GM21717 (cell line): ENCODE measurements at regions not wholly inside any gene's neighbourhood (a gene's known extent, or its start where the extent isn't known, plus 50 kb on each side); places are given as distances from the start of the nearest gene placed in this dataset.
A peak's percentile ranks its signal among the peaks of the same experiment; 100 is the strongest.
"Not testable (repeated sequence)": the region's sequence is repeated elsewhere in the genome, so short reads cannot be mapped to it uniquely, and the experiment has no call there.

Source experiments
- ATAC-seq: cut with Tn5 transposase; IDR thresholded peaks from one replicate; pipeline ENCODE4 v1.9.1; 2021; ENCODE audit warnings: mild to moderate bottlenecking, moderate library complexity; ENCODE audit not compliant: unreplicated experiment

DNA sequence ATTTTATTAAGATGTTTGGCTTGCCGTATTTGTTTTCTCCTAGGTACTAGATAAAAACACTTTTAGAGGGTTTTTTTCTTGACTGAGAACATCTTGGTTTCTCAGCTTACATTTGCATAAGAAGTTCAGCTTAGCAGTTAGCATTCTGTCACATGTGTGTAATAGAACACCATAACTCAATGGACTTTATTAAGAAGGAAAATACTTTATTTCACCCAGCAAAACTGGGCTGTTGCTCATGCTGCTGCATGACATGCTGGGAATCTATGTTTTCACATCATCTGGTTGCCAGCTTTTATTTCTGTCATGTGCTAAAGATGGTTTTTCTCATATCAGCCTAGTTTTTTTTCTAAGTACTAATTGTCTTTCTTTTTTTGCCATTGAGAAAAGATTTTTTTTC lies 144.6 kb downstream of the UTRN start:
- ATAC-seq: no peak

DNA sequence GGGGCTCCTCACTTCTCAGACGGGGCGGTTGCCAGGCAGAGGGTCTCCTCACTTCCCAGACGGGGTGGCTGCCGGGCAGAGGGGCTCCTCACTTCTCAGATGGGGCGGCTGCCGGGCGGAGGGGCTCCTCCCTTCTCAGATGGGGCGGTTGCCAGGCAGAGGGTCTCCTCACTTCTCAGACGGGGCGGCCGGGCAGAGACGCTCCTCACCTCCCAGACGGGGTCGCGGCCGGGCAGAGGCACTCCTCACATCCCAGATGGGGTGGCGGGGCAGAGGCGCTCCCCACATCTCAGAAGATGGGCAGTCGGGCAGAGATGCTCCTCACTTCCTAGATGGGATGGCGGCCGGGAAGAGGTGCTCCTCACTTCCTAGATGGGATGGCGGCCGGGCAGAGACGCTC lies 148.3 kb downstream of the UTRN start:
- ATAC-seq: not testable (repeated sequence)

DNA sequence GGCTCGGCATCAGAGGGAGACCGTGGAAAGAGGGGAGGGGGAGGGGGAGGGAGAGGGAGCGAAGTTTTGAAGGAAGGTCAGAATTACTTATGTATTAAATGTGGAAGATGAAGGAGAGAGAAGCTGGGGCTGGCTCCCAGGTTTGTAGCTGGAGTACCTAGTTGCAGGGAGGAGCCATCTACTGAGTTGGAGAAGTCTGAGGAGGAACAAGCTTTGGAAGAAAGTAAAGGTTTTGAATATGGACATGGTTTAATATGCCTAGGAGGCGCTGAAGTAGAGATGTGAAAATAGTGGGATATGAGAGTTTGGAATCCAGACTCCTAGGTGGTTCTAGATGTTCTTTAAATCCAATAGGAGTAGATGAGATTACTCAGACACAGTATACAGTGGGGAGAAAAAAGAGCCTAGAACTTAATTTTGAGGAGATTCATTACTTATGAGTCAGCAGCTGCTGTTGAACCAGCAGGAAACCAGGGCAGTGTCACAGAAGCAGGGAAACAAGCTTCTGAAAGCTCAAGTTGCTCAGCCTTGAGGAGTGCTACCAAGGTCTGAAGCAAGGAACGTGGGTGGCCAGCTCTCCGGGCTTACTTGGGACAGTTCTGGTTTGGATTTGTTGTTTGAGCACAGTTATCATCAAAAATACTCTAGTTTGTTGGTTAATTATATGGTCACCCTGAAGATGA lies 149.3 kb downstream of the UTRN start:
- no peak for ATAC-seq

DNA sequence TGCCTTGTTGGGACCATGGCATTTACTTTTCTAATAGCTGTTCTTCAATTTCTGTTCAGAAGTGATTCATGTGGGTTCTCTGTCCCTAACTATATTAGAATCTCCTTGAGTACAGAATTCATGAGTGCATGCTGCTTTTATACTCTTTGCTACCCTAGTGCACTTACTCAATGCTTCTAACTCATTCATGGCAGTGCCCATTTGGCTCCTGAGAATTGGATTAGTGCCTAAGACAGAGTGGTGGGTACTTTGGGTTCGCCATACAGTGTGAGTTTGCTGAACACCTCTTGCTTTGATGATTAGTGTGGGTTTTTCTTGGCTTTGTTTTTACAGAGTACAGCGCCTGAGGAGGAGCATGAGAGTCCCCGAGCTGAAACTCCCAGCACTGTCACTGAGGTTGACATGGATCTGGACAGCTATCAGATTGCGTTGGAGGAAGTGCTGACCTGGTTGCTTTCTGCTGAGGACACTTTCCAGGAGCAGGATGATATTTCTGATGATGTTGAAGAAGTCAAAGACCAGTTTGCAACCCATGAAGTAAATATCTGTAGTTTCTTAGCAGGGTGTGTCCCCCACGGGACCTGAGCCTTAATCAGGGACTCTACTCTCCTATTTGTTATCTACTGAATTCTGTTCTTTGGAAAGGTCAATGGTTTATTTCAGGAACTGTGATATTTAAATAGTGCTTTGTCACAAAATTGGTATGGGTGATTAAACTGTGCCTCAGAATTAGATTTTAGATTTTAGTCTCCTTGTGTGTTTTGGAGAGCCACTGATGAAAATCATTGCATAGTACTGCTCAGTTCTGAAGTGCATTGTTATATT lies 150.7 kb downstream of the UTRN start:
- ATAC-seq: no peak

DNA sequence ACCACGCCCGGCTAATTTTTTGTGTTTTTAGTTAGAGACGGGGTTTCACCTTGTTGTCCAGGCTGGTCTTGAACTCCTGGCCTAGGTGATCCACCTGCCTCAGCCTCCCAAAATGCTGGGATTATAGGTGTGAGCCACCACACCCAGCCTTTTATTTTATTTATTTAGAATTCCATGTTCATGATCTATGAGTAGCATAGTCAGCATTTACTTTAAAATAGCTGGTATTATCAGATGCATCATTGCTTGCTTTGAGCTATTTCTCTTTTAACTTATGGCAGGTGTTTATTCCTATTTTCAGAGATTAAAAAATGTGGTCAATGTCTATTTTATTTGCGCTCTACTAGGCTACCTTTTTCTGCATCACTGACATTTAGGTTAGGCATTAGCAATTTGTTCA lies 152.0 kb downstream of the UTRN start:
- ATAC-seq: no peak

DNA sequence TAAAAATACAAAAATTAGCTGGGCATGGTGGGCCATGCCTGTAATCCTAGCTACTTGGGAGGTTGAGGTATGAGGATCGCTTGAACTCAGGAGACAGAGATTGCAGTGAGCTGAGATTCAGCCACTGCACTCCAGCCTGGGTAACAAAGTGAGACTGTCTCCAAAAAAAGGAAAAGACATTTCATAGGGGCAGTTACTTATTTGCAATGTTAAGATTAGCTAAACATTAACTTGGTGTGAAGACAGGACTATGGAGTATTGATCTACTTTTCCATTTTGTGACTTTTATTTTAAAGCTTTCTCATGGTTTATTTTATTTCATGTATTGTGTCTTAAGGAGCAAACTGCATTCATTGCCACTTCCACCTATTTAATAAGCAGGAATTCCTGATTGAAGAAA lies 153.0 kb downstream of the UTRN start:
- no peak for ATAC-seq

DNA sequence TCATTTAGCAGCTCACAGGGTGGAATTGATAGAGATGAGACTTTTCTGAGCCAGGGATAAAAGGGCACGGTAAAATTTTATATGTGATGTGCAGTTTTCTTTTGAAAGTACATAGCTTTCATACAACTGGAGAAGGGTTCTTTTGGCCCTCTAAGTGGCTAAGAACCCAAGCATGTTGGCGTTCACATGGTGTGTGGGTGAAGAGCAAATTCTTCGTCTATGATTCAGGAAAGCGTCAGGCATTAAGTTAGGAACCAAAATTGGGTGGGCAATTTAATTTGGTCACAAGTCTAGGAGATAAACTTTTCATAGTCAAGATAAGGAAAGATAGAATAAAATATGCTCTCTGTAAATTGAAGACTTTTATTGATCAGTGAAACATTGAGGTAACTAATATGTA lies 153.9 kb downstream of the UTRN start:
- no peak for ATAC-seq

DNA sequence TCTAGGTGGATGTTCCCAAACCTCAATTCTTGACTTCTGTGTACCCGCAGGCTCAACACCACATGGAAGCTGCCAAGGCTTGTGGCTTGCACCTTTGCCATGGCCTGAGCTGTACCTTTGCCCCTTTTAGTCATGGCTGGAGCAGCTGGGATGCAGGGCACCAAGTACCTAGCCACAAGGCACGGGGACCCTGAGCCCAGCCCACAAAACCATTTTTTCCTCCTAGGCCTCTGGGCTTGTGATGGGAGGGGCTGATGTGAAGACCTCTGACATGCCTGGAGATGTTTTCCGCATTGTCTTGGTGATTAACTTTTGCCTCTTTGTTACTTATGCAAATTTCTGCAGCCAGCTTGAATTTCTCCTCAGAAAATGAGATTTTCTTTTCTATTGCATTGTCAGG lies 156.7 kb downstream of the UTRN start:
- ATAC-seq: not testable (repeated sequence)

DNA sequence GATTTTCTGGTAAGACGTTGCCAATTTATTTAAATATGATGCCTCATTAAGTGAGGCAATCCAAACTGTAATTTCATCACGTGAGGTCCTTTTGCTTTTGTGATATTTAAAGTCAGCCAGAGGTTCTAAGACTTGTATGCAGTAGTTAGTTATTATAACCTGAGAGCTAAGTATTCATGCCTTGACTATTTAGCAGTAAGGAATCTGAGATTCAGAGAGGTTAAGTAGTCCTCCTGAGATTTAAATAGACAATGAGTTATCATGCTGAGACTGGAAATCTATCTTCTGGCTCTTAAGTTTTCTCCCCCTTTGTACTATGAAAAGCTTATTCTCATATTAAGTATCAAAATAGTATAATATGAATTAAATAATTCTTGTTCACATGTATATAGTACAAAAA lies 158.0 kb downstream of the UTRN start:
- no peak for ATAC-seq

DNA sequence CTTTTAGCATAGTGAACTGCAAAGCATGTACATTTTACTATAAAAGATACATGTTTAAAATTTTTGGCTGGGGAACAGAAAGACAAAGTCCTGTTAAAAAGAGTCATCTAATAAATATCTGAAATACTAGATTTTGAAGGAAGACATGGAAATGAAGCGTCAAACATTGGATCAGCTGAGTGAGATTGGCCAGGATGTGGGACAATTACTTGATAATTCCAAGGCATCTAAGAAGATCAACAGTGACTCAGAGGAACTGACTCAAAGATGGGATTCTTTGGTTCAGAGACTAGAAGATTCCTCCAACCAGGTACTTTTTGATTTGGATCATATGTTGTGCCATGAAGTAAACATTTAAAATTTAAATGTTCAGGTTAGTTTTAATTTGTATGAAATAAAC lies 162.3 kb downstream of the UTRN start:
- ATAC-seq: no peak

DNA sequence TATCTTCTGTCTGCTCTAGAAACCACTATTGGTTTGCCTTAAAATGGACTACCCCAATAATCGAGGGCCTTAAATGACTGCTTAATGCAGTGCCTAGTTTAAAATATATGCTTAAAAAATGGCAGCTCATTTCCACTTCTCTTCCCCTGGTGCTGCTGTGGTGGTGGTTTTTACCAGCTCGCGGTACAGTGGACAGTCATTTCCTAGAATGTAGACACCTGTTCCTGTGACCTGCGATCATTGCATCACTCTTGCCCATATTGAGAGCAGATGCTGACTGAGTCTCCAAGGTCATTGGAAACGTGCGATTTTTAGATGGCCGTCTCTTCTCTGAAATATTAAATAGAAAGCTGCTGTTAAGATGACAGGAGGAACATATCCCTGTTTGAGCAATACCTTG lies 164.1 kb downstream of the UTRN start:
- no peak for ATAC-seq

DNA sequence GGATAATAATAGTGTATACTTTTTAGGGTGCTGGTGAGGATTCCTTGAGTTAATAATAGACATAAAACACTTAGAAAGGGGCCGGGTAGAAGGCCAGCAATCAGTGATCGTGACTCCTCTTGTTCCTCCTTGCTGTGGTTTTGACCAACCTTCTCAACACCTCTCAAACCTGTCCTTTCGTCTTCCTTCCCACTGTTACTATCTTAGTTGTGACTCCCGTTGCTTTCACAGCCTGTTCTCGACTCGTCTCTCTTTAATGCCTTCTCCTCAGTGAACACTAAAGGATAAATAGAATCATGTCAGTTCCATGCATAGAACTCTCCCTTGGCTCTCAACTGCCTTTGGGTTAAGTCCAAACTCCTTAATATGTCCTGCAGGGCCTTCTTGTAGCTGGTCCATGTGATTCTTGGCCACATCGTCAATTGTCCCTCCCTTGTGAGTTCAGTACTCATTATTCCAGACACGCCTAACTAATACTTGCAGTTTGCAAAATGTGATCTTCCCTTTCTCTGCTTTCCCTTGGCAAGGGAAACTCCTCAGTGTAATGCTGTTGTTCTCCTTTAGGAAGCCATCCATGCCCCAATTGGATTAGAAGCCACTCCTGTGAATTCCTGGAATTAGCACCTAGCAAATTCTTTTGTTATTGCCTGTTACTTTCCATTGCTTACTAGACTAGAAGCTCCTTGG lies 164.9 kb downstream of the UTRN start:
- no peak for ATAC-seq

DNA sequence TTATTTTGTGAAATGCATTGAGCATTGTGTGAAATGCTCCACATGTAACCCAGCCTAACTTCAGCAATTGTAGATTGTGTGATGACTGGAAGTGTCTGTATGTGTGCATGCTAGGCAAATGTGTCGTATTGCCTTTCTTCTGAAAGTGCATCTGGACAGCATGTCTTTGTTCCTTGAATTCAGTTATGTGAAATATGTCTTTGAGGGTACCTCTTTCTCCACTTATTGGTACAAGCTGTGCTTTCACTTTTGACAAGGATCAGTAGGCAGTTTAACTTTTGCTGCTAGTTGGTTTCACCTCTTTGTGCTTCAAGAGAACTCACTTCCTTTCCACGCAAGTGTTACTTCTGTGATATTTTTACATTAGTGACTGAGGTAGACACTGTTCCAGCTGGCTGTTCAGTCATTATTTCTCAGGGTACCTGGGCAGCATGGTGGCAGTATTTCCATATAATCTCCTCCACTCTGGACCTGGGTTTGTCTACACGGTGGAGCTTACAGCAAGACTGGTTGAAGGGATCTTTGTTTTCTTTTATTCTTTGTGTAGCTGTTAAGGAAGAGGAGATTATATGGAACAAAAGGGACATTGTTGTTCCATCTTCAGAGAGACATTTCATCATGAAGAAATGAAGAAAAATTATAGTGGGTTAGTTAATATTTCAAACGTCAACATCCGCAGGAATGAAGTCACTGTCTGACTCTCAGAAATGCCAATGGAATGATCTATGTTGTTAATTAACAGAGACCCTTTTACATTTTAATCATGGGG lies 175.4 kb downstream of the UTRN start:
- ATAC-seq: peak; percentile 94

DNA sequence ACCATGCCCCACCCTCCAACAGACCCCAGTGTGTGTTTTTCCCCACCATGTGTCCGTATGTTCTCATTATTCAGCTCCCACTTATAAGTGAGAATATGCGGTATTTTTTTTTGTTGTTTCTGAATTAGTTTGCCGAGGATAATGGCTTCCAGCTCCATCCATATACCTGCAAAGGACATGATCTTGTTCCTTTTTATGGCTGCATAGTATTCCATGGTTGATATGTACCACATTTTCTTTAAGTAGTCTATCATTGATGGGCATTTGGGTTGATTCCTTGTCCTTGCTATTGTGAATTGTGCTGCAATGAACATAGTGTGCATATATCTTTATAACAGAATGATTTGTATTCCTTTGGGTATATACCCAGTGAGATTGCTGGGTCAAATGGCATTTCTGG lies 176.9 kb downstream of the UTRN start:
- ATAC-seq: no peak

DNA sequence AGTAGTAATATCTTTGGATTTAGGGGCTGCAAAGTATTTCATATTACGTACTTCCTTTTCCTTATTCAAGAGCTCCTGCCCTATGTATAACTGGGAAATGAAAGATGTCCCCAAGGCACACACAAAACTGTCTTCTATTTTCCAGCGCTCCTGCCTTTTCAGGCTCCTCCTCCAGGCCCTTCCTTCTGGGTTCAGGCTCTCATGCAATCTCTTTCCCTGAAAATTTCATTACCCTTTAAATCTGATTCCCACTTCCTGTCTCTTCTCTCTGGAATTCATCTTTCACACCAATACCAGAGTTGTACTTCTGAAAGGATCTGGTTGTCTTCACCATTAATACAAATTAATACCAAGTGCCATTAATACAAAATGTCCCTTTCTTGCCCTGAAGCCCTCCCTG lies 181.6 kb downstream of the UTRN start:
- no peak for ATAC-seq

DNA sequence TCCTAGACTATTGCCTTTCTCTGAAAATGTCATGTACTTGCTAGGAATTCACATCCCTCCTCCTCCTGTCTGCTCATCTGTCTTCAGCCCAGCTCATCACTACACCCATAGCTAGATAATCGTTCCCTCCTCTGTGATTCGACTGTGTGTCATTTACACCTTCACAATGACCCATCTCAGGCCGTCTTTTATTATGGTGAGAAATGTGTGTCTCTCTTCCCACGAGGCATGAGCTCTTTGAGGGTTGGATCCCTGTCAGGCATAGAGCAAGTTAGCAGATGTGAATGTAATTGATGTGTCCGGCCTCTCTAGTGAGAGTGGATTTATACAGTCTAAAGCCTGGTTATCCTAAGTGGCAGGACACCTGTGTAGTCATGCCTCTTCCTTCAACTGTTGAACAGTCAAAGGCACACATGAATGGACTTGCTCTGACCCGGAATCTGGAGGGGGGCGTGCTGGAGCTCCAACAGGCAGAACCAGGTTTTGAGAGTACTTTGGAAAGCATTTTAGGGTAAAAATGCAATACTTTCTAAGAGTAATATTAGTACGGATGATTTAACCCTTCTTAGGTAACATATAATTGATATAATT lies 182.1 kb downstream of the UTRN start:
- no peak for ATAC-seq

DNA sequence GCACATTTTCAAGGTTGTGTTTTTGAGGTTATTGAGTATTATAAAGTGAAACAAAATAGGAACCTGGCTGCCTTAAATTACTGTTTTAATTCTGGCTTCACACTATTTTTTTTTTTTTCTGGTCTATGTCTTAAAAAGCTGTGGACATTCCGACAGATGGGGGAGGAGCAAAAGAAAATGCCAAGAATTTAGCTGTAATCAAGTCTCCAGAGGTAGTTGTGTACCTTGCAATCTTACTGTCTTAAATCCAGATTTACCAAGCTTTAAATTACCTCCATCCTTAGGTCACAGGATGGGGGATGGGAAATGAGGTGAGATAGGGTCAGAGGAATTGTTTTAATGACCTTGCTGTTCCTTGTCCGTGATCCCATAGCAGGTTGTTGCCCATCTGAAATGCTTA lies 182.8 kb downstream of the UTRN start:
- no peak for ATAC-seq

DNA sequence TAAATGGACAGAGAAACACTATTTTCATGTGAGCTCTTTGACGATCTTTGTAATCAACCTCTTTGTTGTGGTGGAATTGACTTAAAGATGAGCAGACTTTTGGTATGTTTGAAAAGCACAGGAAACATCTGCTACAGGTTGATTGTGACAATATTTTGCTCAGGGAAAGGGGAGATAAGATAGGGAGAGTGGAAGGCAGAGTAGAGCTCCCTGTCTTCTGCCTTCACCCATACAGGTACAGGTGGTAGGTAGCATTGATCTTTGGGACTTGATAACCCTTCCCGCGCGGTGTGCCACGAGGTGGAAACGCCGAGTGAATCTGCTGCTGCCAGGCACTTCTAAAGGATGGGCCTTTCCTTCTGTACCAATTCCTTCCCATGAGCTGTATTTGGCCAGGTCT lies 183.6 kb downstream of the UTRN start:
- ATAC-seq: no peak

DNA sequence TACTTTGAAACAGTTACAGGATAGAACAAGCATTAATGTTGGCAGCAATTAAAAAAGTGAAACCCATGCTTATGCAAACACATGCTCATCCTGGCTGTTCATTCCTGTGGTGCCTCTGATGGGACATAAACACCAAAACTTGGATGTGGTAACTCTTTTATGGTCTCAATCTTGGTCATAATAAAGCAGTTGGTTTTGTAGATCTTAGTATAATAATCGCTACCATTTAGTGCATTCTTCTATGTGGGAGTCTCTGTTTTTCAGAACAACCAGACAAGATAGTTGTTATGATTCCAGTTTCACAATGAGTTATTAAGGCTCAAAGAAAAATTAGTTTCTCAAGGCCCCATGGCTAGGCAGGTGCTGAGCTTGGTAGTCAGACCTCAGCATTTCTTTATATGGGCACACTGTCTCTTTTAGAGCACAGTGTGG lies 184.0 kb downstream of the UTRN start:
- no peak for ATAC-seq

DNA sequence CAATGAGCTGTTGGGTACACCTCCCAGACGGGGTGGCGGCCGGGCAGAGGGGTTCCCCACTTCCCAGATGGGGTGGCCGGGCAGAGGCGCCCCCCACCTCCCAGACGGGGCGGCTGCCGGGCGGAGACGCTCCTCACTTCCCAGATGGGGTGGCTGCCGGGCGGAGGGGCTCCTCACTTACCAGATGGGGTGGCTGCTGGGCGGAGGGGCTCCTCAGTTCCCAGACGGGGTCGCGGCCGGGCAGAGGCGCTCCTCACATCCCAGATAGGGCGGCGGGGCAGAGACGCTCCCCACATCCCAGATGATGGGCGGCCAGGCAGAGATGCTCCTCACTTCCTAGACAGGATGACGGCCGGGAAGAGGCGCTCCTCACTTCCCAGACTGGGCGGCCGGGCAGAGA lies 185.1 kb downstream of the UTRN start:
- ATAC-seq: not testable (repeated sequence)

DNA sequence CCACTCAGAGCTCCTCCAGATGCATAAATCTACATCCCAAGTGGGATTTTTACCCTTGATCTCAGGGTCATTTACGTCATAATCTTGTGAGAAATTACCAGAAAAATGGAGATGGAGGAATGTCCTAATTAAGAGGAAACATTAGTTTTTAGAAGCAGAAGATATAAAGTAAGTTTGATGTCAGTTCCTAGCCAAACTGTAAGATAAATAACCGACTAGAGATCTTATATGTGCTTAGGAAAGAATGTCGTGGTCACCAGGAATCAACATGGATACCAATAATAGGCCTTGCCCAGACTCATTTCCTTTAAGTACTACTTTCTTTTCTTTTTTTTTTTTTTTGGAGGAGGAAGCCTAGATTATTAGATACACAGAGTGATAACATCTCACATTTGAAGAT lies 186.9 kb downstream of the UTRN start:
- no peak for ATAC-seq
